Spleen (tissue), 11 donors: ENCODE measurements at regions not wholly inside any gene's neighbourhood (a gene's known extent, or its start where the extent isn't known, plus 50 kb on each side); places are given as distances from the start of the nearest gene placed in this dataset.

Experiments
- DNase-seq: peaks from one replicate; pipeline ENCODE4 v3.0.0-alpha.2; 2020
- H3K27ac ChIP-seq, 8 donors: fragments of 200-600 bp; sonication (generic) in 7 of 8; 1 replicate in 4 of 8; 2 replicates in 4 of 8; pipeline versions ENCODE4 v1.5.0 to v1.8.0; 2016 to 2021; ENCODE audit warnings: inconsistent platforms in 4 of 8, mild to moderate bottlenecking in 4 of 8, moderate library complexity in 1 of 8
- H3K27me3 ChIP-seq, 7 donors: fragments of 200-600 bp; sonication (generic) in 6 of 7; replicated peaks in 1 of 7; 1 replicate in 4 of 7; 2 replicates in 3 of 7; pipeline versions ENCODE4 v1.5.0 to v1.8.0; 2016 to 2021; ENCODE audit warnings: inconsistent platforms in 3 of 7, mild to moderate bottlenecking in 1 of 7
- H3K36me3 ChIP-seq, 6 donors: fragments of 200-600 bp; sonication (generic) in 5 of 6; 1 replicate in 4 of 6; 2 replicates in 2 of 6; pipeline versions ENCODE4 v1.5.0 to v1.8.0; 2016 to 2021; ENCODE audit warnings: inconsistent platforms in 2 of 6
- H3K4me1 ChIP-seq, 6 donors: fragments of 200-600 bp; sonication (generic) in 5 of 6; 1 replicate in 3 of 6; 2 replicates in 3 of 6; pipeline versions ENCODE4 v1.5.0 to v1.8.0; 2016 to 2021; ENCODE audit warnings: inconsistent platforms in 3 of 6
- H3K4me3 ChIP-seq, 8 donors: fragments of 200-600 bp; sonication (generic) in 7 of 8; 1 replicate in 4 of 8; 2 replicates in 4 of 8; pipeline versions ENCODE4 v1.5.0 to v1.8.0; 2016 to 2021; ENCODE audit warnings: inconsistent platforms in 4 of 8, mild to moderate bottlenecking in 4 of 8, moderate library complexity in 2 of 8
- H3K9me3 ChIP-seq, 8 donors: fragments of 200-600 bp; sonication (generic) in 7 of 8; 1 replicate in 4 of 8; 2 replicates in 4 of 8; pipeline versions ENCODE4 v1.5.0 to v1.8.0; 2016 to 2021; ENCODE audit warnings: inconsistent platforms in 4 of 8
- POLR2A ChIP-seq, 3 donors: fragments of 450-650 bp; IDR thresholded peaks; one replicate each; pipeline ENCODE4 v1.5.1; 2017; ENCODE audit warnings: antibody characterized with exemption in 3 of 3, mild to moderate bottlenecking in 1 of 3
- POLR2AphosphoS5 ChIP-seq, 3 donors: sonication (generic); formaldehyde crosslinking; IDR thresholded peaks; one replicate each; pipeline ENCODE4 v1.5.1; 2017; ENCODE audit warnings: antibody characterized with exemption in 3 of 3
- WGBS, 5 donors: extraction: QIAGEN DNeasy Blood & Tissue Kit in 3 of 5; methylation state at CpG; one replicate each; pipeline versions ENCODE4 v1.1.5 to v1.1.7; 2013 to 2018; 5-methylcytosine and 5-hydroxymethylcytosine counted together
- intact Hi-C: fragments of 100-400 bp; cut with DNase I; formaldehyde crosslinking; loops from one replicate; pipeline ENCODE4 v1.15.0; 2023; ENCODE audit warnings: low total_unique reads
- TF ChIP-seq, protein P1 (sequence below), 11 experiments: fragments of 200-600 bp in 7 of 11; fragments of 450-650 bp in 4 of 11; sonication (generic) in 4 of 11; IDR thresholded peaks in 8 of 11; conservative IDR thresholded peaks in 3 of 11; 1 replicate in 7 of 11; 2 replicates in 4 of 11; pipeline versions ENCODE4 v1.4.0 to v1.8.0; 2016 to 2021; ENCODE audit warnings: antibody characterized with exemption in 11 of 11, inconsistent platforms in 4 of 11, mild to moderate bottlenecking in 1 of 11
- donor health status: healthy with polysubstance abuse.
- donor health status: DM: no; HTN: no; CAD: no; lungs with moderate emphysema.
- donor health status: DM: no; HTN: no; CAD: no.
- donor health status: Bipolar disorder and iron deficiency.
- donor health status: healthy.
- donor health status: DM: no; HTN: no; CAD: no.
- donor health status: DM: yes; HTN: yes; CAD: no.

- no peak overlapping the region for H3K4me3 ChIP-seq
- peaks cover 0 to 9% (median 0%) of the 10 kb centered on the region in 7 donors for H3K27me3 ChIP-seq
- TF ChIP-seq, protein P1, sequence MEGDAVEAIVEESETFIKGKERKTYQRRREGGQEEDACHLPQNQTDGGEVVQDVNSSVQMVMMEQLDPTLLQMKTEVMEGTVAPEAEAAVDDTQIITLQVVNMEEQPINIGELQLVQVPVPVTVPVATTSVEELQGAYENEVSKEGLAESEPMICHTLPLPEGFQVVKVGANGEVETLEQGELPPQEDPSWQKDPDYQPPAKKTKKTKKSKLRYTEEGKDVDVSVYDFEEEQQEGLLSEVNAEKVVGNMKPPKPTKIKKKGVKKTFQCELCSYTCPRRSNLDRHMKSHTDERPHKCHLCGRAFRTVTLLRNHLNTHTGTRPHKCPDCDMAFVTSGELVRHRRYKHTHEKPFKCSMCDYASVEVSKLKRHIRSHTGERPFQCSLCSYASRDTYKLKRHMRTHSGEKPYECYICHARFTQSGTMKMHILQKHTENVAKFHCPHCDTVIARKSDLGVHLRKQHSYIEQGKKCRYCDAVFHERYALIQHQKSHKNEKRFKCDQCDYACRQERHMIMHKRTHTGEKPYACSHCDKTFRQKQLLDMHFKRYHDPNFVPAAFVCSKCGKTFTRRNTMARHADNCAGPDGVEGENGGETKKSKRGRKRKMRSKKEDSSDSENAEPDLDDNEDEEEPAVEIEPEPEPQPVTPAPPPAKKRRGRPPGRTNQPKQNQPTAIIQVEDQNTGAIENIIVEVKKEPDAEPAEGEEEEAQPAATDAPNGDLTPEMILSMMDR (IDR thresholded peaks at IDR 0.05 in 8 of 11, conservative IDR thresholded peaks at IDR 0.05 in 3 of 11), result no peak
- TF ChIP-seq POLR2A (IDR thresholded peaks at IDR 0.05) (no peak), POLR2AphosphoS5 (IDR thresholded peaks at IDR 0.05) (no peak)
- intact Hi-C loops, result no loop called here
- no peaks in the 10 kb centered on the region for H3K36me3 ChIP-seq
- H3K9me3 ChIP-seq, result peaks cover 0 to 9% (median 0%) of the 10 kb centered on the region in 8 donors
- H3K4me1 ChIP-seq, result no peaks in the 10 kb centered on the region
- no peak for DNase-seq
- no peak overlapping the region for H3K27ac ChIP-seq
- WGBS, 5 donors, result 62 to 95% (median 85%) methylated on average over 4 of the region's 4 CpGs
Measured at GRCh38 chr12:105858981-105859710, 279.6 kb downstream of the NUAK1 start.

- TF ChIP-seq POLR2A (IDR thresholded peaks at IDR 0.05), result no peak
- TF ChIP-seq POLR2AphosphoS5 (IDR thresholded peaks at IDR 0.05), result no peak
- intact Hi-C loops, result no loop called here
- Histone ChIP-seq H3K27me3 (peaks cover 0 to 6% (median 0%) of the 10 kb centered on the region in 7 donors), H3K27ac (no peak overlapping the region), H3K4me3 (no peak overlapping the region), H3K36me3 (no peaks in the 10 kb centered on the region), H3K4me1 (no peaks in the 10 kb centered on the region), H3K9me3 (peaks cover 0 to 9% (median 0%) of the 10 kb centered on the region in 8 donors)
- 77 to 91% (median 86%) methylated on average over 3 of the region's 3 CpGs for WGBS, 5 donors
- no peak for DNase-seq
Measured at GRCh38 chr12:105860561-105861207, 278.1 kb downstream of the NUAK1 start.

- DNase-seq, result no peak
- intact Hi-C loops, result no loop called here
- H3K4me1 ChIP-seq, result no peaks in the 10 kb centered on the region
- H3K36me3 ChIP-seq, result no peaks in the 10 kb centered on the region
- H3K27ac ChIP-seq, result no peak overlapping the region
- no peak overlapping the region for H3K4me3 ChIP-seq
- WGBS, 5 donors, result 60 to 79% (median 68%) methylated on average over 2 of the region's 2 CpGs
- H3K27me3 ChIP-seq, result peaks cover 0 to 6% (median 0%) of the 10 kb centered on the region in 7 donors
- TF ChIP-seq POLR2AphosphoS5 (IDR thresholded peaks at IDR 0.05) (no peak), POLR2A (IDR thresholded peaks at IDR 0.05) (no peak)
- TF ChIP-seq, protein P1 (IDR thresholded peaks at IDR 0.05 in 8 of 11, conservative IDR thresholded peaks at IDR 0.05 in 3 of 11), result no peak
- peaks cover 0 to 9% (median 0%) of the 10 kb centered on the region in 8 donors for H3K9me3 ChIP-seq
Measured at GRCh38 chr12:105861227-105861626, 277.5 kb downstream of the NUAK1 start.

- Histone ChIP-seq H3K4me1 (no peaks in the 10 kb centered on the region), H3K36me3 (no peaks in the 10 kb centered on the region), H3K27ac (no peak overlapping the region), H3K4me3 (no peak overlapping the region), H3K27me3 (peaks cover 0 to 6% (median 0%) of the 10 kb centered on the region in 7 donors), H3K9me3 (peaks cover 0 to 9% (median 0%) of the 10 kb centered on the region in 8 donors)
- TF ChIP-seq, protein P1 (IDR thresholded peaks at IDR 0.05 in 8 of 11, conservative IDR thresholded peaks at IDR 0.05 in 3 of 11), result no peak
- TF ChIP-seq POLR2A (IDR thresholded peaks at IDR 0.05) (no peak), POLR2AphosphoS5 (IDR thresholded peaks at IDR 0.05) (no peak)
- 82 to 91% (median 88%) methylated on average over 10 of the region's 10 CpGs for WGBS, 5 donors
- DNase-seq, result no peak
- intact Hi-C loops, result no loop called here
Measured at GRCh38 chr12:105862163-105862821, 276.5 kb downstream of the NUAK1 start.
